ENCODE measurements at regions not wholly inside any gene's neighbourhood (a gene's known extent, or its start where the extent isn't known, plus 50 kb on each side); places are given as distances from the start of the nearest gene placed in this dataset.

- no peaks in the 10 kb centered on the region for H3K79me2 ChIP-seq (ENCODE audit: insufficient read depth, low read length)
- H3K27ac ChIP-seq (ENCODE audit: low read depth, low read length, poor library complexity, severe bottlenecking): no peak overlapping the region
- no peaks in the 10 kb centered on the region for H3K9me3 ChIP-seq (ENCODE audit: low read length)
- no peak overlapping the region for H3K4me2 ChIP-seq (ENCODE audit: low read length)
- H2AFZ ChIP-seq (ENCODE audit: low read length): no peak overlapping the region
- H4K20me1 ChIP-seq (ENCODE audit: insufficient read depth, low read length): no peaks in the 10 kb centered on the region
- TF ChIP-seq, protein P1, sequence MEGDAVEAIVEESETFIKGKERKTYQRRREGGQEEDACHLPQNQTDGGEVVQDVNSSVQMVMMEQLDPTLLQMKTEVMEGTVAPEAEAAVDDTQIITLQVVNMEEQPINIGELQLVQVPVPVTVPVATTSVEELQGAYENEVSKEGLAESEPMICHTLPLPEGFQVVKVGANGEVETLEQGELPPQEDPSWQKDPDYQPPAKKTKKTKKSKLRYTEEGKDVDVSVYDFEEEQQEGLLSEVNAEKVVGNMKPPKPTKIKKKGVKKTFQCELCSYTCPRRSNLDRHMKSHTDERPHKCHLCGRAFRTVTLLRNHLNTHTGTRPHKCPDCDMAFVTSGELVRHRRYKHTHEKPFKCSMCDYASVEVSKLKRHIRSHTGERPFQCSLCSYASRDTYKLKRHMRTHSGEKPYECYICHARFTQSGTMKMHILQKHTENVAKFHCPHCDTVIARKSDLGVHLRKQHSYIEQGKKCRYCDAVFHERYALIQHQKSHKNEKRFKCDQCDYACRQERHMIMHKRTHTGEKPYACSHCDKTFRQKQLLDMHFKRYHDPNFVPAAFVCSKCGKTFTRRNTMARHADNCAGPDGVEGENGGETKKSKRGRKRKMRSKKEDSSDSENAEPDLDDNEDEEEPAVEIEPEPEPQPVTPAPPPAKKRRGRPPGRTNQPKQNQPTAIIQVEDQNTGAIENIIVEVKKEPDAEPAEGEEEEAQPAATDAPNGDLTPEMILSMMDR (IDR thresholded peaks at IDR 0.05; ENCODE audit: low read length): no peak
- no peak for TF ChIP-seq EZH2 (IDR thresholded peaks at IDR 0.05; ENCODE audit: borderline replicate concordance, low read length)
- no peaks in the 10 kb centered on the region for H3K9me2 ChIP-seq (ENCODE audit: low read depth, low read length)
- H3K4me1 ChIP-seq (ENCODE audit: insufficient read depth, low read length, severe bottlenecking): no peaks in the 10 kb centered on the region
- H3K9ac ChIP-seq (ENCODE audit: low read length): no peak overlapping the region
- H3K27me3 ChIP-seq (ENCODE audit: insufficient read depth, low read length): peaks cover 5% of the 10 kb centered on the region; the same call in 1 of the 2 replicates
- H3F3A ChIP-seq (ENCODE audit: insufficient read depth, low read length): no peaks in the 10 kb centered on the region
- no peak overlapping the region for H3K4me3 ChIP-seq (ENCODE audit: low read depth, low read length, poor library complexity, severe bottlenecking)
- no peaks in the 10 kb centered on the region for H3K36me3 ChIP-seq (ENCODE audit: insufficient read depth, low read length)
Observed at GRCh38 chr3:43966530-43966929, 275.2 kb upstream of the TOPAZ1 start.

DNA sequence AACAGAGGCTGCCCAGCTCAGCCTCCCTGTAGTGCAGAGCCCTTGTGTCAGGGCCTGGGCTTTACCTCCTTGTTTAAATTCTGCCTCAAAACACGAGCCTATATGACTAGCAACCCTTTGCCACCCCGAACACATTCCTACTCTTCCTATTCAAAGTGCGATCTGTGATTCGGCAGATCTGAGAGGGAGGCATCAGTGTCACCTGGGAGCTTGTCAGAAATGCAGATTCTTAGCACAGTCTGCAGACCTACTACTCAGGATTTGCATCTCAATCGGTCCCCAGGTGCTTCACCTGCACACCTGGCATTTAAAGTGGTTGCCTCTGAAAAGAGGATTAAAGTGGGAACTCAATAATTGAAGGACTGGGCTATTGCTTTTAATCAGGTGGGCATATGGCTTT, 273.2 kb upstream of the TOPAZ1 start:
- TF ChIP-seq, protein P1 (IDR thresholded peaks at IDR 0.05; ENCODE audit: low read length): no peak
- TF ChIP-seq EZH2 (IDR thresholded peaks at IDR 0.05; ENCODE audit: borderline replicate concordance, low read length): no peak
- no peaks in the 10 kb centered on the region for H4K20me1 ChIP-seq (ENCODE audit: insufficient read depth, low read length)
- no peak overlapping the region for H3K27ac ChIP-seq (ENCODE audit: low read depth, low read length, poor library complexity, severe bottlenecking)
- H3K9me2 ChIP-seq (ENCODE audit: low read depth, low read length): no peaks in the 10 kb centered on the region
- no peaks in the 10 kb centered on the region for H3K79me2 ChIP-seq (ENCODE audit: insufficient read depth, low read length)
- no peak overlapping the region for H3K4me2 ChIP-seq (ENCODE audit: low read length)
- peaks cover 5% of the 10 kb centered on the region; the same call in 1 of the 2 replicates for H3K27me3 ChIP-seq (ENCODE audit: insufficient read depth, low read length)
- no peaks in the 10 kb centered on the region for H3F3A ChIP-seq (ENCODE audit: insufficient read depth, low read length)
- H3K36me3 ChIP-seq (ENCODE audit: insufficient read depth, low read length): no peaks in the 10 kb centered on the region
- H2AFZ ChIP-seq (ENCODE audit: low read length): no peak overlapping the region
- no peaks in the 10 kb centered on the region for H3K4me1 ChIP-seq (ENCODE audit: insufficient read depth, low read length, severe bottlenecking)
- no peak overlapping the region for H3K9ac ChIP-seq (ENCODE audit: low read length)
- no peaks in the 10 kb centered on the region for H3K9me3 ChIP-seq (ENCODE audit: low read length)
- no peak overlapping the region for H3K4me3 ChIP-seq (ENCODE audit: low read depth, low read length, poor library complexity, severe bottlenecking)

GRCh38 chr3:43969944-43970343, 271.7 kb upstream of the TOPAZ1 start:
- TF ChIP-seq EZH2 (IDR thresholded peaks at IDR 0.05; ENCODE audit: borderline replicate concordance, low read length): no peak
- TF ChIP-seq, protein P1 (IDR thresholded peaks at IDR 0.05; ENCODE audit: low read length): no peak
- no peak overlapping the region for H2AFZ ChIP-seq (ENCODE audit: low read length)
- no peaks in the 10 kb centered on the region for H3K4me1 ChIP-seq (ENCODE audit: insufficient read depth, low read length, severe bottlenecking)
- H3F3A ChIP-seq (ENCODE audit: insufficient read depth, low read length): no peaks in the 10 kb centered on the region
- H3K9ac ChIP-seq (ENCODE audit: low read length): no peak overlapping the region
- no peaks in the 10 kb centered on the region for H3K9me2 ChIP-seq (ENCODE audit: low read depth, low read length)
- no peaks in the 10 kb centered on the region for H3K36me3 ChIP-seq (ENCODE audit: insufficient read depth, low read length)
- H4K20me1 ChIP-seq (ENCODE audit: insufficient read depth, low read length): no peaks in the 10 kb centered on the region
- H3K27me3 ChIP-seq (ENCODE audit: insufficient read depth, low read length): peaks cover 5% of the 10 kb centered on the region; the same call in 1 of the 2 replicates
- no peaks in the 10 kb centered on the region for H3K79me2 ChIP-seq (ENCODE audit: insufficient read depth, low read length)
- H3K9me3 ChIP-seq (ENCODE audit: low read length): no peaks in the 10 kb centered on the region
- no peak overlapping the region for H3K4me2 ChIP-seq (ENCODE audit: low read length)
- H3K4me3 ChIP-seq (ENCODE audit: low read depth, low read length, poor library complexity, severe bottlenecking): no peak overlapping the region
- no peak overlapping the region for H3K27ac ChIP-seq (ENCODE audit: low read depth, low read length, poor library complexity, severe bottlenecking)
